Osteoblast (primary cell): ENCODE measurements at regions not wholly inside any gene's neighbourhood (a gene's known extent, or its start where the extent isn't known, plus 50 kb on each side); places are given as distances from the start of the nearest gene placed in this dataset.

Experiments
- DNase-seq: peaks from one replicate; pipeline ENCODE4 v3.0.0; 2011; ENCODE audit warnings: low spot score, mixed read lengths; ENCODE audit not compliant: insufficient read length; ENCODE audit errors: missing footprints
- H2AFZ ChIP-seq: 2 replicates; pipeline ENCODE4 v1.6.0; 2011; ENCODE audit warnings: mild to moderate bottlenecking, low read length
- H3K27ac ChIP-seq: 2 replicates; pipeline ENCODE4 v1.5.1; 2011; ENCODE audit warnings: mild to moderate bottlenecking, low read depth, low read length, moderate library complexity
- H3K27me3 ChIP-seq: 2 replicates; pipeline ENCODE4 v1.6.0; 2012; ENCODE audit warnings: mild to moderate bottlenecking, control low read depth, inconsistent platforms, low read length, moderate library complexity; ENCODE audit not compliant: insufficient read depth
- H3K36me3 ChIP-seq: 2 replicates; pipeline ENCODE4 v1.5.1; 2011; ENCODE audit warnings: mild to moderate bottlenecking, low read length, control low read depth, moderate library complexity; ENCODE audit not compliant: insufficient read depth
- H3K4me1 ChIP-seq: 2 replicates; pipeline ENCODE4 v1.5.1; 2011; ENCODE audit warnings: mild to moderate bottlenecking, low read length, control low read depth, moderate library complexity; ENCODE audit not compliant: insufficient read depth
- H3K4me2 ChIP-seq: 2 replicates; pipeline ENCODE4 v1.6.0; 2011; ENCODE audit warnings: mild to moderate bottlenecking, low read length; ENCODE audit not compliant: insufficient read depth
- H3K4me3 ChIP-seq: fragments of 200-600 bp; sonication (generic); 3 replicates; pipeline ENCODE4 v1.5.1; 2012; ENCODE audit warnings: mild to moderate bottlenecking, low read length, inconsistent platforms; ENCODE audit not compliant: insufficient read depth
- H3K79me2 ChIP-seq: 2 replicates; pipeline ENCODE4 v1.6.0; 2012; ENCODE audit warnings: mild to moderate bottlenecking, low read length, control low read depth, inconsistent platforms; ENCODE audit not compliant: insufficient read depth
- H3K9me3 ChIP-seq: 2 replicates; pipeline ENCODE4 v1.5.1; 2011; ENCODE audit warnings: low read depth, low read length, control low read depth
- H4K20me1 ChIP-seq: 2 replicates; pipeline ENCODE4 v1.6.0; 2012; ENCODE audit warnings: mild to moderate bottlenecking, low read length, control low read depth; ENCODE audit not compliant: insufficient read depth
- CTCF ChIP-seq: IDR thresholded peaks from 2 replicates; pipeline ENCODE4 v1.5.1; 2011; ENCODE audit warnings: mild to moderate bottlenecking, low read depth, low read length, moderate library complexity; ENCODE audit errors: extremely low read depth

- Histone ChIP-seq H3K9me3 (no peaks in the 10 kb centered on the region), H3K27me3 (no peaks in the 10 kb centered on the region), H2AFZ (no peak overlapping the region), H4K20me1 (no peaks in the 10 kb centered on the region), H3K4me2 (no peak overlapping the region), H3K27ac (no peak overlapping the region), H3K79me2 (no peaks in the 10 kb centered on the region), H3K4me1 (no peaks in the 10 kb centered on the region), H3K36me3 (no peaks in the 10 kb centered on the region), H3K4me3 (no peak overlapping the region)
- TF ChIP-seq CTCF: no peak
- peak; percentile 29 for DNase-seq
Measured at GRCh38 chr10:10703382-10703781, 314.3 kb upstream of the CELF2 start.

- no peaks in the 10 kb centered on the region for H4K20me1 ChIP-seq
- no peaks in the 10 kb centered on the region for H3K9me3 ChIP-seq
- H3K4me3 ChIP-seq: no peak overlapping the region
- TF ChIP-seq CTCF: no peak
- no peaks in the 10 kb centered on the region for H3K4me1 ChIP-seq
- H3K4me2 ChIP-seq: no peak overlapping the region
- no peaks in the 10 kb centered on the region for H3K27me3 ChIP-seq
- no peak overlapping the region for H3K27ac ChIP-seq
- no peaks in the 10 kb centered on the region for H3K36me3 ChIP-seq
- no peak overlapping the region for H2AFZ ChIP-seq
- no peak for DNase-seq
- no peaks in the 10 kb centered on the region for H3K79me2 ChIP-seq
Measured at GRCh38 chr10:10712155-10712704, 305.4 kb upstream of the CELF2 start.

- Histone ChIP-seq H3K27ac (no peak overlapping the region), H3K79me2 (no peaks in the 10 kb centered on the region), H3K4me2 (no peak overlapping the region), H4K20me1 (no peaks in the 10 kb centered on the region), H2AFZ (no peak overlapping the region), H3K27me3 (no peaks in the 10 kb centered on the region), H3K9me3 (no peaks in the 10 kb centered on the region), H3K4me3 (no peak overlapping the region), H3K36me3 (no peaks in the 10 kb centered on the region), H3K4me1 (no peaks in the 10 kb centered on the region)
- no peak for TF ChIP-seq CTCF
- DNase-seq: no peak
Measured at GRCh38 chr10:10714327-10714726, 303.3 kb upstream of the CELF2 start.

- Histone ChIP-seq H3K9me3 (no peaks in the 10 kb centered on the region), H3K79me2 (no peaks in the 10 kb centered on the region), H3K4me2 (no peak overlapping the region), H4K20me1 (no peaks in the 10 kb centered on the region), H3K4me1 (no peaks in the 10 kb centered on the region), H3K4me3 (no peak overlapping the region), H2AFZ (no peak overlapping the region), H3K36me3 (no peaks in the 10 kb centered on the region), H3K27ac (no peak overlapping the region), H3K27me3 (no peaks in the 10 kb centered on the region)
- TF ChIP-seq CTCF: no peak
- DNase-seq: no peak
Measured at GRCh38 chr10:10716972-10717371, 300.7 kb upstream of the CELF2 start.
